Panc1 (cell line): ENCODE measurements at regions not wholly inside any gene's neighbourhood (a gene's known extent, or its start where the extent isn't known, plus 50 kb on each side); places are given as distances from the start of the nearest gene placed in this dataset.
A peak's percentile ranks its signal among the peaks of the same experiment; 100 is the strongest.

ENCODE experiments used
- CTCF ChIP-seq: fragments of 450-650 bp; IDR thresholded peaks from 2 replicates; pipeline ENCODE4 v1.5.1; 2017; ENCODE audit warnings: mild to moderate bottlenecking
- POLR2AphosphoS5 ChIP-seq: IDR thresholded peaks from 2 replicates; pipeline ENCODE4 v1.6.1; 2012; ENCODE audit warnings: mild to moderate bottlenecking, low read depth, low read length, moderate library complexity
- REST ChIP-seq, 2 experiments: IDR thresholded peaks; 2 replicates each; pipeline ENCODE4 v1.6.1; 2011 to 2012; ENCODE audit warnings: low read depth in 2 of 2, control low read depth in 1 of 2, low read length in 1 of 2, mild to moderate bottlenecking in 1 of 2, moderate library complexity in 1 of 2; ENCODE audit not compliant: insufficient read depth in 1 of 2
- SIN3A ChIP-seq: IDR thresholded peaks from 2 replicates; pipeline ENCODE4 v1.6.1; 2012; ENCODE audit warnings: low read depth, mild to moderate bottlenecking, low read length, moderate library complexity, borderline replicate concordance; ENCODE audit not compliant: insufficient read depth

- TF ChIP-seq CTCF (peak; percentile 8; the same call in 1 of the 2 replicates), POLR2AphosphoS5 (no peak), SIN3A (no peak), REST (IDR thresholded peaks at IDR 0.05; ENCODE audit: insufficient read depth in 1 of 2, low read depth in 2 of 2, low read length in 1 of 2) (no peak)
Observed at GRCh38 chr14:46490238-46490685, 161.3 kb downstream of the RPL10L start.
